Breast epithelium (tissue), 4 donors: ENCODE measurements at regions not wholly inside any gene's neighbourhood (a gene's known extent, or its start where the extent isn't known, plus 50 kb on each side); places are given as distances from the start of the nearest gene placed in this dataset.

Source experiments
- DNase-seq, 2 donors: peaks; one replicate each; pipeline ENCODE4 v3.0.0-alpha.2; 2019; ENCODE audit warnings: low spot score in 2 of 2
- H3K27ac ChIP-seq, 2 donors: fragments of 200-600 bp; sonication (generic) in 1 of 2; one replicate each; pipeline ENCODE4 v1.5.1; 2016 to 2019; ENCODE audit warnings: mild to moderate bottlenecking in 1 of 2
- H3K27me3 ChIP-seq, 2 donors: fragments of 200-600 bp; sonication (generic) in 1 of 2; one replicate each; pipeline versions ENCODE4 v1.5.1 to v1.6.0; 2017 to 2019; ENCODE audit warnings: control low read depth in 1 of 2, mild to moderate bottlenecking in 1 of 2
- H3K36me3 ChIP-seq: fragments of 200-600 bp; one replicate; pipeline ENCODE4 v1.5.1; 2019
- H3K4me1 ChIP-seq, 2 donors: fragments of 200-600 bp; sonication (generic); one replicate each; pipeline ENCODE4 v1.5.1; 2016 to 2019; ENCODE audit warnings: control low read depth in 1 of 2
- H3K4me3 ChIP-seq, 3 donors: fragments of 200-600 bp; sonication (generic); 1 replicate in 2 of 3; 2 replicates in 1 of 3; pipeline ENCODE4 v1.5.1; 2016 to 2019; ENCODE audit warnings: mild to moderate bottlenecking in 3 of 3, moderate library complexity in 2 of 3
- H3K9me3 ChIP-seq, 2 donors: fragments of 200-600 bp; sonication (generic) in 1 of 2; one replicate each; pipeline ENCODE4 v1.5.1; 2016 to 2019; ENCODE audit warnings: control low read depth in 1 of 2
- CTCF ChIP-seq, 3 donors: fragments of 450-650 bp; IDR thresholded peaks; one replicate each; pipeline ENCODE4 v1.5.1; 2016 to 2017; ENCODE audit warnings: antibody characterized with exemption in 3 of 3, mild to moderate bottlenecking in 3 of 3, moderate library complexity in 3 of 3
- POLR2A ChIP-seq: fragments of 450-650 bp; IDR thresholded peaks from one replicate; pipeline ENCODE4 v1.6.1; 2016; ENCODE audit warnings: antibody characterized with exemption, mild to moderate bottlenecking, moderate library complexity
- POLR2AphosphoS5 ChIP-seq, 3 donors: sonication (generic); formaldehyde crosslinking; IDR thresholded peaks; one replicate each; pipeline ENCODE4 v1.6.1; 2017; ENCODE audit warnings: antibody characterized with exemption in 3 of 3
- intact Hi-C: fragments of 100-400 bp; cut with DNase I; formaldehyde crosslinking; loops from one replicate; pipeline ENCODE4 v1.15.1; 2023; ENCODE audit warnings: low total_unique reads

DNA sequence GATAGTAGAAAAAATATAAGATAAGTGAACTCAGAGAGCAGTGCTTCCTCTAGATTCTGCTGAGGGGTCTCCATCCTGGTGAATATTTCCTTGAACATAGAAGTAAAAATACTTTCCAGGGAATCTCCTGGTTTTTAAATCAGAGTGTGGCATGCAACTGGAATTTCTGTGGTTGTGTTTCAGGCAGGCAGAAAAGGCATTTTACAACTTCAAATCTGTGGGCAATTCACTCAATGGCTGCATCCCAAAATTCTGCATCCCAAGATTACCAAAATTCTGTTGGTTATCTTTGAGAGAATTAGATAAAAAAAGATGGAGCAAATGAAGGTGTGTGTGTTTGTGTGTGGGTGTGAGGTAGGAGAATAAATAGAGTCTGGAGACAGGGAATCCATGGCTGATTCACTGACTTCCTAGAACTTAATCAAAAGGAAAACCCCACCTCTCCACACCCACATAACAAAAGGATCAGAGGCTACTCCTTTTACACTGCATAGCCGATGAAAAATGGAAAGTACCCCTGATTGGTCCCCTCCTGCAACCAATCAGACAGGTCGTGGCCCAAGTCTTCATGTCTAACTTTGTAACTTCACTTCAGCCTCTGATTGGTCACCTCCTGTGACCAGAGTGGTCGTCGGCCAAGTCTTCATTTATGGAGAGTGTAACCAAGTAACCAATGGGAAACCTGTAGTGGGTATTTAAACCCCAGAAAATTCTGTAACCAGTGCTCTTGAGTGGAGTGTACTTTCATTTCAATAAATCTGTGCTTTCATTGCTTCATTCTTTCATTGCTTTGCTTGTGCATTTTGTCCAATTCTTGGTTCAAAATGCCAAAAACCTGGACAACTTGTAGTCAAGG lies 112.8 kb downstream of the DLEU7 start:
- H3K9me3 ChIP-seq: no peaks in the 10 kb centered on the region
- intact Hi-C loops: no loop called here
- no peaks in the 10 kb centered on the region for H3K36me3 ChIP-seq
- H3K27ac ChIP-seq: peak overlapping the region in 1 of 2 donors; percentile 45
- no peaks in the 10 kb centered on the region for H3K27me3 ChIP-seq
- H3K4me3 ChIP-seq: no peak overlapping the region
- no peak for DNase-seq
- H3K4me1 ChIP-seq: no peaks in the 10 kb centered on the region
- TF ChIP-seq POLR2AphosphoS5 (IDR thresholded peaks at IDR 0.05) (no peak), CTCF (IDR thresholded peaks at IDR 0.05) (no peak), POLR2A (no peak)

- DNase-seq: peak in 1 of 2 donors; percentile 22
- peak overlapping the region in 1 of 2 donors; percentile 45 for H3K27ac ChIP-seq
Measured at GRCh38 chr13:50731400-50731799, 112.1 kb downstream of the DLEU7 start.

DNA sequence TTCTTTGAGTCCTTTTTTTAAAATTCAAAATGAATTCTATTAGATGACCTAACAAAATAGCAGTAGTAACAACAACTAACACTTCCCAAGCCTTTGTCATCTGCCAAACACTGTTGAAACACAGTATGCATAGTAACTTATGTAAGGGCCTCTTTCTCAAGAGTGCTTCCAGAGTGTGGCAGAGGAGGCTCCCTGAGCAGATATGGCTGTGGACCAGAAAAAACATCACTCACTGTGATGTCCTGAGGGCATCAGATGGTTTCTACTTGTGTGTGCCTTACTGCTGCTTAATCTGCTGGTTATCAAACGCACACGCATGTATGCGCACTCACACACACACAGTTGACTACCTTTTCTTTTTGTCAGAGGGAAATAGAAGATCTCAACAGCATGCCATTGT lies 110.8 kb downstream of the DLEU7 start:
- DNase-seq: no peak
- no peaks in the 10 kb centered on the region for H3K27me3 ChIP-seq
- intact Hi-C loops: no loop called here
- no peaks in the 10 kb centered on the region for H3K4me1 ChIP-seq
- H3K36me3 ChIP-seq: no peaks in the 10 kb centered on the region
- no peaks in the 10 kb centered on the region for H3K9me3 ChIP-seq
- no peak overlapping the region for H3K4me3 ChIP-seq
- H3K27ac ChIP-seq: no peak overlapping the region
- TF ChIP-seq POLR2A: no peak
- no peak for TF ChIP-seq POLR2AphosphoS5 (IDR thresholded peaks at IDR 0.05)
- TF ChIP-seq CTCF (IDR thresholded peaks at IDR 0.05): no peak

More at GRCh38 chr13:50731400-50731799, 112.1 kb downstream of the DLEU7 start:
- Histone ChIP-seq H3K4me3 (no peak overlapping the region), H3K27me3 (no peaks in the 10 kb centered on the region), H3K9me3 (no peaks in the 10 kb centered on the region), H3K4me1 (no peaks in the 10 kb centered on the region), H3K36me3 (no peaks in the 10 kb centered on the region)
- TF ChIP-seq POLR2AphosphoS5 (IDR thresholded peaks at IDR 0.05): no peak
- no peak for TF ChIP-seq POLR2A
- no peak for TF ChIP-seq CTCF (IDR thresholded peaks at IDR 0.05)
- intact Hi-C loops: no loop called here

DNA sequence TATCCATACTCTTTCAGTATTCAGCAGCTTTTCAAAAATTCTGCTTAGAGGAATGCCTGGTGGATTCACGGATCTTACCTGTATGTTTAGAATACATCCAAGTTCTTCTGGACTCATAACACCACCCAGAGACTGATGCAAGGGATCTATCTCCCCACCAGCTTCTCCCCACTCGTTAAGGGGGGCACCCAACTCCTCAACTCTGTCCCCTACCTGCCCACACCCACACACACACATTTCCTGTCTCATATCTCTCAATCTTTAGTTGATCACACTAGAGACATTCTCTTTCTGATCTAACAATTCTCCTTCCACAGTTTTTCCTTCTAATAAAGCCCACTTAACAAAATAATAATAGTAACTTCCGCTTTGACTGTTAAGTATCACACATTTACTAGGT lies 110.1 kb downstream of the DLEU7 start:
- intact Hi-C loops: no loop called here
- Histone ChIP-seq H3K4me3 (no peak overlapping the region), H3K27ac (no peak overlapping the region), H3K36me3 (no peaks in the 10 kb centered on the region), H3K9me3 (no peaks in the 10 kb centered on the region), H3K4me1 (no peaks in the 10 kb centered on the region), H3K27me3 (no peaks in the 10 kb centered on the region)
- DNase-seq: no peak
- TF ChIP-seq POLR2A (no peak), CTCF (IDR thresholded peaks at IDR 0.05) (no peak), POLR2AphosphoS5 (IDR thresholded peaks at IDR 0.05) (no peak)

DNA sequence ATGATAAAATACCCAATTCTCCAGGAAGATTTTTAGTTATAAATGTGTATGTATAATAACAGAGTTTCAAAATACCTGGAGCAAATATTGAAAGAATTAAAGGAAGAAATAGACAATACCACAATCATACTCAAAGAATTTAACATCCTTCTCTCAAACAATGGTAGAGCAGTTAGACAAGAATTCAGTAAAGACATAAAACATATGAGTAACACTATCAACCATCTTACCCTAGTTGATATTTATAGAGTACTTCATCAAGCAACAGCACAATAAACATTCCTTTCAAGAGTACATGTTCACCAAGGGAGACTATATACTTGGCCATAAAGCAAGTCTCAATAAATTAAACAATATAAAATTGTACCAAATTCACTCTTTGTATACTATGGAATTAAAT lies 108.4 kb downstream of the DLEU7 start:
- H3K27me3 ChIP-seq: no peaks in the 10 kb centered on the region
- no peaks in the 10 kb centered on the region for H3K9me3 ChIP-seq
- no peak overlapping the region for H3K4me3 ChIP-seq
- H3K4me1 ChIP-seq: no peaks in the 10 kb centered on the region
- TF ChIP-seq CTCF (IDR thresholded peaks at IDR 0.05) (no peak), POLR2AphosphoS5 (IDR thresholded peaks at IDR 0.05) (no peak), POLR2A (no peak)
- no peaks in the 10 kb centered on the region for H3K36me3 ChIP-seq
- DNase-seq: no peak
- H3K27ac ChIP-seq: no peak overlapping the region
- intact Hi-C loops: no loop called here
